K562 (cell line): ENCODE measurements at regions not wholly inside any gene's neighbourhood (a gene's known extent, or its start where the extent isn't known, plus 50 kb on each side); places are given as distances from the start of the nearest gene placed in this dataset.

ENCODE experiments used
- ATAC-seq: fragments of 200-7000 bp; cut with Tn5 transposase; 3 replicates; pipeline ENCODE4 v1.9.1; 2020; ENCODE audit warnings: moderate library complexity
- BruUV-seq: library from RNA; stranded (reverse); fragments of 400-500 nt; replicated peaks from 2 replicates; lab custom pipeline; 2021; lab: Mats Ljungman, UMichigan
- CTCF ChIA-PET: fragments of 300-600 bp; formaldehyde crosslinking; extraction: SDS; loops from one replicate; lab custom pipeline; 2021; ENCODE audit warnings: low intra/inter-chr PET ratio; lab: Yijun Ruan, JAX
- POLR2A ChIA-PET: fragments of 300-600, 350-650 bp; sonication (Branson Sonifier 250); formaldehyde crosslinking; extraction: SDS; loops from one replicate; lab custom pipeline; 2021; ENCODE audit warnings: antibody characterized with exemption, inconsistent platforms; lab: Yijun Ruan, JAX
- DNase-seq, 4 experiments: peaks; one replicate each; pipeline versions ENCODE4 v3.0.0 to v3.0.0-alpha.2; 2011 to 2018; ENCODE audit warnings: low spot score in 3 of 4, mixed read lengths in 3 of 4; ENCODE audit errors: extremely low read depth in 1 of 4
- FAIRE-seq: peaks from 2 replicates; lab custom pipeline; 2011; peaks lifted over from hg19 to GRCh38; lab: Jason Lieb, UNC
- H2AFZ ChIP-seq: 2 replicates; pipeline ENCODE4 v1.6.0; 2011; ENCODE audit warnings: low read depth, low read length, control low read depth, inconsistent platforms
- H3K27ac ChIP-seq: fragments of 200-600 bp; 3 replicates; pipeline ENCODE4 v1.8.0; 2011; ENCODE audit warnings: low read depth, mild to moderate bottlenecking, control low read depth, inconsistent platforms, low read length, moderate library complexity, mixed read lengths; ENCODE audit errors: extremely low read depth
- H3K27me3 ChIP-seq, 2 experiments: fragments of 300-600 bp in 1 of 2; 2 replicates in 1 of 2; 3 replicates in 1 of 2; pipeline versions ENCODE4 v1.6.0 to v1.8.0; 2011; ENCODE audit warnings: inconsistent platforms in 2 of 2, low read length in 2 of 2, mild to moderate bottlenecking in 1 of 2, mixed read lengths in 1 of 2, moderate library complexity in 1 of 2; ENCODE audit not compliant: control insufficient read depth in 2 of 2, insufficient read depth in 2 of 2
- H3K36me3 ChIP-seq: fragments of 300-600 bp; 3 replicates; pipeline ENCODE4 v1.8.0; 2011; ENCODE audit warnings: mild to moderate bottlenecking, low read length, inconsistent platforms; ENCODE audit not compliant: control insufficient read depth, insufficient read depth
- H3K4me1 ChIP-seq, 2 experiments: fragments of 200-600 bp in 1 of 2; replicated peaks in 1 of 2; 2 replicates in 1 of 2; 3 replicates in 1 of 2; pipeline versions ENCODE4 v1.5.1 to v1.8.0; 2011; ENCODE audit warnings: inconsistent platforms in 2 of 2, low read length in 2 of 2, mild to moderate bottlenecking in 1 of 2, mixed read lengths in 1 of 2, moderate library complexity in 1 of 2; ENCODE audit not compliant: control insufficient read depth in 2 of 2, insufficient read depth in 2 of 2
- H3K4me2 ChIP-seq: 2 replicates; pipeline ENCODE4 v1.6.1; 2011; ENCODE audit warnings: low read length, control low read depth, inconsistent platforms, mixed read lengths; ENCODE audit not compliant: insufficient read depth
- H3K4me3 ChIP-seq: fragments of 200-600 bp; sonication (generic), shearing (Covaris generic); 2 replicates; pipeline ENCODE4 v1.5.1; 2016; ENCODE audit warnings: control low read depth, inconsistent platforms
- H3K79me2 ChIP-seq: fragments of 200-600 bp; 3 replicates; pipeline ENCODE4 v1.8.0; 2011; ENCODE audit warnings: low read length, inconsistent platforms; ENCODE audit not compliant: control insufficient read depth, insufficient read depth
- H3K9ac ChIP-seq, 2 experiments: 2 replicates each; pipeline versions ENCODE4 v1.6.0 to v1.6.1; 2011; ENCODE audit warnings: low read depth in 2 of 2, low read length in 2 of 2, control low read depth in 1 of 2, inconsistent platforms in 1 of 2, mild to moderate bottlenecking in 1 of 2, mixed read lengths in 1 of 2; ENCODE audit not compliant: insufficient read depth in 1 of 2
- H3K9me1 ChIP-seq: one replicate; pipeline ENCODE4 v1.6.0; 2011; ENCODE audit warnings: inconsistent platforms, mild to moderate bottlenecking, low read length, moderate library complexity; ENCODE audit not compliant: control insufficient read depth, insufficient read depth
- H3K9me3 ChIP-seq: replicated peaks from 2 replicates; pipeline ENCODE4 v1.5.1; 2011; ENCODE audit warnings: low read depth, low read length, inconsistent platforms; ENCODE audit not compliant: control insufficient read depth, insufficient read depth
- H4K20me1 ChIP-seq: replicated peaks from 2 replicates; pipeline ENCODE4 v1.6.1; 2011; ENCODE audit warnings: low read length, inconsistent platforms, mixed read lengths; ENCODE audit not compliant: control insufficient read depth, insufficient read depth
- BACH1 ChIP-seq: fragments of 200-800 bp; sonication (Bioruptor generic); IDR thresholded peaks from 2 replicates; pipeline ENCODE4 v1.6.1; 2016; ENCODE audit warnings: missing genetic modification characterization, missing compliant biosample characterization
- GTF2F1 ChIP-seq: IDR thresholded peaks from 2 replicates; pipeline ENCODE4 v1.6.1; 2011; ENCODE audit warnings: low read depth, low read length, improper control_type of control experiment
- NCOA1 ChIP-seq: fragments of 450-650 bp; IDR thresholded peaks from 2 replicates; pipeline ENCODE4 v1.6.1; 2016; ENCODE audit warnings: low read depth
- PPARD ChIP-seq: fragments of 250-450 bp; sonication (Bioruptor Pico); IDR thresholded peaks from 2 replicates; pipeline ENCODE4 v1.8.0; 2022; ENCODE audit warnings: inconsistent platforms, mild to moderate bottlenecking, moderate library complexity
- TCFL5 ChIP-seq: fragments of 250-450 bp; sonication (Bioruptor Pico); conservative IDR thresholded peaks from 2 replicates; pipeline ENCODE4 v1.6.1; 2021; ENCODE audit warnings: mild to moderate bottlenecking, moderate library complexity, matching md5 sums
- ZNF444 ChIP-seq: fragments of 250-450 bp; sonication (Bioruptor Pico); IDR thresholded peaks from 2 replicates; pipeline ENCODE4 v1.4.0; 2020; ENCODE audit warnings: mild to moderate bottlenecking, moderate library complexity
- ZNF592 ChIP-seq: fragments of 450-650 bp; IDR thresholded peaks from 2 replicates; pipeline ENCODE4 v1.6.1; 2017; ENCODE audit warnings: antibody characterized with exemption, mild to moderate bottlenecking
- ZNF707 ChIP-seq: fragments of 250-450 bp; sonication (Bioruptor Pico); conservative IDR thresholded peaks from 2 replicates; pipeline ENCODE4 v1.8.0; 2022; ENCODE audit warnings: inconsistent platforms, mild to moderate bottlenecking, moderate library complexity
- ZNF785 ChIP-seq: fragments of 250-450 bp; sonication (Bioruptor Pico); IDR thresholded peaks from 2 replicates; pipeline ENCODE4 v1.4.0; 2020; ENCODE audit warnings: mild to moderate bottlenecking
- WGBS: fragments of 100-300 bp; shearing (Covaris generic); methylation state at CpG from one replicate; pipeline ENCODE4 v1.1.6; 2016; ENCODE audit warnings: low coverage, mixed read lengths; ENCODE audit not compliant: insufficient coverage; ENCODE audit errors: missing lambda C conversion rate; 5-methylcytosine and 5-hydroxymethylcytosine counted together
- in situ Hi-C: fragments of 300-500 bp; cut with MboI; formaldehyde crosslinking; loops from 4 replicates; pipeline ENCODE4 v1.15.0; 2018; ENCODE audit warnings: inconsistent platforms, mixed read lengths
- intact Hi-C: fragments of 100-400 bp; cut with micrococcal nuclease; formaldehyde crosslinking; loops from 2 replicates; pipeline ENCODE4 v1.14.2; 2022
- TF ChIP-seq, protein P1 (sequence below): sonication (generic); IDR thresholded peaks from 2 replicates; pipeline ENCODE4 v1.6.1; 2016

- Histone ChIP-seq H3K27ac (no peak overlapping the region), H3K4me1 (no peaks in the 10 kb centered on the region), H3K9me3 (no peaks in the 10 kb centered on the region), H3K27me3 (no peaks in the 10 kb centered on the region), H3K79me2 (no peaks in the 10 kb centered on the region), H2AFZ (no peak overlapping the region), H4K20me1 (no peaks in the 10 kb centered on the region), H3K4me2 (no peak overlapping the region), H3K4me3 (no peak overlapping the region), H3K9ac (no peak overlapping the region), H3K36me3 (no peaks in the 10 kb centered on the region), H3K9me1 (no peaks in the 10 kb centered on the region)
- ATAC-seq (no peak), FAIRE-seq (no peak), DNase-seq (no peak)
- in situ Hi-C loops (no loop called here), intact Hi-C loops (no loop called here)
- ChIA-PET CTCF (no interaction called here), POLR2A (no interaction called here)
- no peak for TF ChIP-seq PPARD
- TF ChIP-seq TCFL5 (CRISPR knock-in tag): no peak
- TF ChIP-seq ZNF707: no peak
- TF ChIP-seq ZNF785: no peak
- no peak for TF ChIP-seq BACH1
- no peak for TF ChIP-seq GTF2F1
- TF ChIP-seq NCOA1: no peak
- no peak for TF ChIP-seq ZNF592
- TF ChIP-seq, protein P1, sequence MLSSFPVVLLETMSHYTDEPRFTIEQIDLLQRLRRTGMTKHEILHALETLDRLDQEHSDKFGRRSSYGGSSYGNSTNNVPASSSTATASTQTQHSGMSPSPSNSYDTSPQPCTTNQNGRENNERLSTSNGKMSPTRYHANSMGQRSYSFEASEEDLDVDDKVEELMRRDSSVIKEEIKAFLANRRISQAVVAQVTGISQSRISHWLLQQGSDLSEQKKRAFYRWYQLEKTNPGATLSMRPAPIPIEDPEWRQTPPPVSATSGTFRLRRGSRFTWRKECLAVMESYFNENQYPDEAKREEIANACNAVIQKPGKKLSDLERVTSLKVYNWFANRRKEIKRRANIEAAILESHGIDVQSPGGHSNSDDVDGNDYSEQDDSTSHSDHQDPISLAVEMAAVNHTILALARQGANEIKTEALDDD: no peak
- TF ChIP-seq ZNF444 (CRISPR knock-in tag): no peak
- WGBS: 0% methylated on average over 7 of the region's 7 CpGs
- no TSS peak for BruUV-seq
Observed at GRCh38 chr4:165684177-165684805, 188.7 kb upstream of the TLL1 start.
